ENCODE measurements at regions not wholly inside any gene's neighbourhood (a gene's known extent, or its start where the extent isn't known, plus 50 kb on each side); places are given as distances from the start of the nearest gene placed in this dataset.
"Not testable (repeated sequence)": the region's sequence is repeated elsewhere in the genome, so short reads cannot be mapped to it uniquely, and the experiment has no call there.

DNA sequence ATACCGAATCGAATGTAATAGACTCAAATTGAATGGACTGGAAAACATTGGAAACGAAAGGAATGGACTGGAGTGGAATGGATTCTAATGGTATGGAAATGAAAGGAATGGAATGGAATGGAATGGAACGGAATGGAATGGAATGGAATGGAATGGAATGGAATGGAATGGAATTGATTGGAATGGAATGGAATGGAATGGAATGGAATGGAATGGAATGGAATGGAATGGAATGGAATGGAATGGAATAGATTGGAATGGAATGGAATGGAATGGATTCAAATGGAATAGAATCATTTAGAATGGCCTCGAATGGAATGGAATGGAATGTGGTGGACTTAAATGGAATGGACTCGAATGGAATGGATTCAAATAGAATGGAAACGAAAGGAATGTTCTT is 1057.5 kb upstream of the USP9Y start:
- ATAC-seq, DNase-seq, H3K4me1 Mint-ChIP-seq, H3K4me3 Mint-ChIP-seq, H3K27ac Mint-ChIP-seq, H3K27me3 Mint-ChIP-seq: not testable (repeated sequence)
- H3K9me3 Mint-ChIP-seq = peaks cover 55 to 59% of the 10 kb centered on the region in 2 donors

DNA sequence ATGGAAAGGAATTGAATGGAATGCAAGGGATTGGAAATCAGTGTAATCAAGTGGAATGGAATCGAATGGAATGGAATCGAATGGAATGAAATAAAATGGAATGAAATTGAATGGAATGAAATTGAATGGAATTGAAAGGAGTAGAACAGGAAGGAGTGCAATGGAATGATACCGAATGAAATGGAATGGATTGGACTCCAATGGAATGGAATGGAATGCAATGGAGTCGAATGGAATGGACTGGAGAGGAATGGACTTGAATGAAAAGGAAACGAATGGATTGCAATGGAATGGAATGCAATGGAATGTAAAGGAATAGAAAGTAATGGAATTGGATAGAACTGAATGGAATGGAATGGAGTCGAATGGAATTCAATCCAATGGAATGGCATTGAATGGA is 1032.8 kb upstream of the USP9Y start:
- Mint-ChIP-seq H3K4me3 (no peak overlapping the region), H3K4me1 (no peaks in the 10 kb centered on the region), H3K9me3 (no peaks in the 10 kb centered on the region), H3K27ac (no peak overlapping the region), H3K27me3 (no peaks in the 10 kb centered on the region)
- no peak for DNase-seq
- ATAC-seq = no peak

Measured in stimulated activated naive CD8-positive, alpha-beta T cell treated with anti-CD3 and anti-CD28 coated beads, Interleukin-15, amount 100 ng/mL, for 72 hours (primary cell).